ENCODE measurements at regions not wholly inside any gene's neighbourhood (a gene's known extent, or its start where the extent isn't known, plus 50 kb on each side); places are given as distances from the start of the nearest gene placed in this dataset.

GRCh38 chr6:63442870-63443269, 123.1 kb upstream of the LGSN start:
- TF ChIP-seq POLR2A (IDR thresholded peaks at IDR 0.05) (no peak), CTCF (IDR thresholded peaks at IDR 0.05) (no peak)
- no peak for DNase-seq
- H3K27me3 ChIP-seq: no peaks in the 10 kb centered on the region

GRCh38 chr6:63444768-63445167, 125.0 kb upstream of the LGSN start:
- 34% methylated on average over 7 of the region's 7 CpGs for WGBS (ENCODE audit: insufficient coverage, low coverage, low lambda C conversion rate, missing lambda C conversion rate)
- Histone ChIP-seq H3K36me3 (no peaks in the 10 kb centered on the region), H3K27ac (peak overlapping the region in 2 of 3 donors; percentile 11 to 72), H3K9me3 (no peaks in the 10 kb centered on the region), H3K4me1 (peaks cover 0 to 21% (median 1%) of the 10 kb centered on the region in 4 donors), H3K4me3 (no peak overlapping the region), H3K27me3 (no peaks in the 10 kb centered on the region)
- TF ChIP-seq POLR2A (IDR thresholded peaks at IDR 0.05): no peak
- no peak for TF ChIP-seq CTCF (IDR thresholded peaks at IDR 0.05)
- peak in 2 of 3 donors; percentile 67 to 82 for DNase-seq
- intact Hi-C loops (cut with DNase I): no loop called here
- peak; percentile 52 to 82 (median 74) for ATAC-seq

More at GRCh38 chr6:63442870-63443269, 123.1 kb upstream of the LGSN start:
- H3K9me3 ChIP-seq: no peaks in the 10 kb centered on the region
- no peak overlapping the region for H3K4me3 ChIP-seq
- intact Hi-C loops (cut with DNase I): no loop called here
- H3K27ac ChIP-seq: no peak overlapping the region
- peaks cover 0 to 13% (median 1%) of the 10 kb centered on the region in 4 donors for H3K4me1 ChIP-seq
- no peaks in the 10 kb centered on the region for H3K36me3 ChIP-seq
- ATAC-seq: peak in 1 of 4 donors; percentile 28
- no CpG with 5 or more reads among the region's 20 CpGs for WGBS (ENCODE audit: insufficient coverage, low coverage, low lambda C conversion rate, missing lambda C conversion rate)

- Histone ChIP-seq H3K4me3 (no peak overlapping the region), H3K4me1 (peaks cover 0 to 21% (median 4%) of the 10 kb centered on the region in 4 donors), H3K27ac (peak overlapping the region in 2 of 3 donors; percentile 27 to 70), H3K9me3 (no peaks in the 10 kb centered on the region), H3K36me3 (no peaks in the 10 kb centered on the region), H3K27me3 (no peaks in the 10 kb centered on the region)
- DNase-seq (no peak), ATAC-seq (no peak)
- TF ChIP-seq CTCF (IDR thresholded peaks at IDR 0.05) (no peak), POLR2A (IDR thresholded peaks at IDR 0.05) (no peak)
- intact Hi-C loops (cut with DNase I): no loop called here
- 75% methylated on average over 5 of the region's 5 CpGs for WGBS (ENCODE audit: insufficient coverage, low coverage, low lambda C conversion rate, missing lambda C conversion rate)
Measured at GRCh38 chr6:63446405-63446804, 125.9 kb upstream of the LOC128125822 start.

GRCh38 chr6:63447134-63447533, 125.1 kb upstream of the LOC128125822 start:
- no peak for TF ChIP-seq POLR2A (IDR thresholded peaks at IDR 0.05)
- TF ChIP-seq CTCF (IDR thresholded peaks at IDR 0.05): no peak
- Histone ChIP-seq H3K4me3 (no peak overlapping the region), H3K27me3 (no peaks in the 10 kb centered on the region), H3K27ac (peak overlapping the region; percentile 27 to 70 (median 60)), H3K9me3 (no peaks in the 10 kb centered on the region), H3K36me3 (no peaks in the 10 kb centered on the region), H3K4me1 (peaks cover 0 to 21% (median 5%) of the 10 kb centered on the region in 4 donors)
- WGBS (ENCODE audit: insufficient coverage, low coverage, low lambda C conversion rate, missing lambda C conversion rate): 7% methylated on average over 1 of the region's 1 CpG
- DNase-seq (no peak), ATAC-seq (peak; percentile 5 to 43 (median 32))
- intact Hi-C loops (cut with DNase I): no loop called here

GRCh38 chr6:63448229-63448628, 124.1 kb upstream of the LOC128125822 start:
- ATAC-seq: peak; percentile 43 to 75 (median 55)
- peak overlapping the region; percentile 27 to 70 (median 60) for H3K27ac ChIP-seq
- no peak for TF ChIP-seq CTCF (IDR thresholded peaks at IDR 0.05)
- peak; percentile 7 for TF ChIP-seq POLR2A (IDR thresholded peaks at IDR 0.05)

More at GRCh38 chr6:63448229-63448628, 124.1 kb upstream of the LOC128125822 start:
- H3K4me3 ChIP-seq: no peak overlapping the region
- no peaks in the 10 kb centered on the region for H3K36me3 ChIP-seq
- peaks cover 0 to 21% (median 5%) of the 10 kb centered on the region in 4 donors for H3K4me1 ChIP-seq
- WGBS (ENCODE audit: insufficient coverage, low coverage, low lambda C conversion rate, missing lambda C conversion rate): 15% methylated on average over 5 of the region's 5 CpGs
- H3K27me3 ChIP-seq: no peaks in the 10 kb centered on the region
- intact Hi-C loops (cut with DNase I): no loop called here
- no peaks in the 10 kb centered on the region for H3K9me3 ChIP-seq
- DNase-seq: no peak

Data from right lobe of liver (tissue), 6 donors.